22Rv1 (cell line): ENCODE measurements at regions not wholly inside any gene's neighbourhood (a gene's known extent, or its start where the extent isn't known, plus 50 kb on each side); places are given as distances from the start of the nearest gene placed in this dataset.
A peak's percentile ranks its signal among the peaks of the same experiment; 100 is the strongest.

Experiments
- CTCF ChIP-seq: fragments of 450-650 bp; IDR thresholded peaks from 2 replicates; pipeline ENCODE4 v1.5.1; 2017; ENCODE audit warnings: mild to moderate bottlenecking
- ZFX ChIP-seq: fragments of 450-650 bp; IDR thresholded peaks from 2 replicates; pipeline ENCODE4 v1.6.1; 2017; ENCODE audit warnings: antibody characterized with exemption, borderline replicate concordance

GRCh38 chr17:52297230-52298010 lies 138.9 kb upstream of the CA10 start:
- TF ChIP-seq CTCF, result peak; percentile 62
- no peak for TF ChIP-seq ZFX
